ENCODE measurements at regions not wholly inside any gene's neighbourhood (a gene's known extent, or its start where the extent isn't known, plus 50 kb on each side); places are given as distances from the start of the nearest gene placed in this dataset.

GRCh38 chr11:92387859-92388258 is 163.2 kb downstream of the FAT3 start (continued):
- TF ChIP-seq NFE2L2 (conservative IDR thresholded peaks at IDR 0.05; ENCODE audit: low read length) = no peak
- TF ChIP-seq MAZ (IDR thresholded peaks at IDR 0.05; ENCODE audit: borderline replicate concordance, low read depth, low read length) = no peak
- TF ChIP-seq CEBPB (IDR thresholded peaks at IDR 0.05) = no peak

- DNase-seq (ENCODE audit: low read depth in 1 of 2, low spot score in 1 of 2) = peak in 1 of 2 experiments; percentile 5
- no peak for FAIRE-seq
- no peak overlapping the region for H3K4me2 ChIP-seq
- H3K27ac ChIP-seq = no peak overlapping the region
- POLR2A ChIA-PET = no interaction called here
- H3K4me3 ChIP-seq = no peak overlapping the region
- CTCF ChIA-PET = no interaction called here
- TF ChIP-seq USF2 (IDR thresholded peaks at IDR 0.05) (no peak), ZSCAN20 (CRISPR knock-in tag; IDR thresholded peaks at IDR 0.05) (no peak), KDM1A (IDR thresholded peaks at IDR 0.05; ENCODE audit: low read depth) (no peak), MYC (IDR thresholded peaks at IDR 0.05; ENCODE audit: borderline replicate concordance, low read length) (no peak), HDAC2 (IDR thresholded peaks at IDR 0.05) (no peak), ZNF302 (CRISPR knock-in tag; IDR thresholded peaks at IDR 0.05) (no peak), E2F6 (IDR thresholded peaks at IDR 0.05; ENCODE audit: borderline replicate concordance, low read depth) (no peak), HOXA7 (CRISPR knock-in tag; IDR thresholded peaks at IDR 0.05) (no peak), NFE2L2 (conservative IDR thresholded peaks at IDR 0.05; ENCODE audit: low read length) (no peak), ZC3H11A (IDR thresholded peaks at IDR 0.05) (no peak), HES2 (IDR thresholded peaks at IDR 0.05) (no peak), NR3C1 (IDR thresholded peaks at IDR 0.05) (no peak), RCOR1 (IDR thresholded peaks at IDR 0.05; ENCODE audit: low read depth, low read length) (no peak)
- no peaks in the 10 kb centered on the region for H3K9me3 ChIP-seq
- WGBS (ENCODE audit: missing lambda C conversion rate) = 88% methylated on average over 1 of the region's 1 CpG
- peaks cover 19% of the 10 kb centered on the region for H3K4me1 ChIP-seq
- no peak for ATAC-seq
Measured at GRCh38 chr11:92388380-92388779, 163.8 kb downstream of the FAT3 start.

- ChIA-PET POLR2A (no interaction called here), CTCF (interaction anchor here (0.7 kb wide), 1 partner anchor 1157 kb away, joined by 3 read pairs; no protein-coding TSS in a partner anchor)
- ATAC-seq = no peak
- Histone ChIP-seq H3K4me2 (no peak overlapping the region), H3K4me1 (no peaks in the 10 kb centered on the region), H3K9me3 (no peaks in the 10 kb centered on the region), H3K27ac (no peak overlapping the region), H3K4me3 (no peak overlapping the region)
- no peak for DNase-seq (ENCODE audit: low read depth in 1 of 2, low spot score in 1 of 2)
- FAIRE-seq = no peak
- TF ChIP-seq MAX (IDR thresholded peaks at IDR 0.05) (no peak), CHD2 (IDR thresholded peaks at IDR 0.05; ENCODE audit: low read length, partially characterized antibody) (no peak), RAD21 (conservative IDR thresholded peaks at IDR 0.05 in 1 of 2, IDR thresholded peaks at IDR 0.05 in 1 of 2) (no peak), RCOR1 (IDR thresholded peaks at IDR 0.05; ENCODE audit: low read depth, low read length) (no peak), HMGXB4 (CRISPR knock-in tag; IDR thresholded peaks at IDR 0.05; ENCODE audit: borderline replicate concordance) (no peak), GATA3 (IDR thresholded peaks at IDR 0.05; ENCODE audit: borderline replicate concordance) (no peak), RFX5 (IDR thresholded peaks at IDR 0.05) (no peak), HOXA7 (CRISPR knock-in tag; IDR thresholded peaks at IDR 0.05) (no peak), CBX8 (IDR thresholded peaks at IDR 0.05) (no peak), NR3C1 (IDR thresholded peaks at IDR 0.05) (no peak), ZNF302 (CRISPR knock-in tag; IDR thresholded peaks at IDR 0.05) (no peak), REST (IDR thresholded peaks at IDR 0.05) (no peak), MYC (IDR thresholded peaks at IDR 0.05; ENCODE audit: borderline replicate concordance, low read length) (no peak), FOXS1 (CRISPR knock-in tag; IDR thresholded peaks at IDR 0.05) (no peak), HOXB13 (CRISPR knock-in tag; IDR thresholded peaks at IDR 0.05; ENCODE audit: low read depth) (no peak), ELK1 (IDR thresholded peaks at IDR 0.05; ENCODE audit: low read depth, low read length) (no peak), PHF8 (IDR thresholded peaks at IDR 0.05; ENCODE audit: borderline replicate concordance, low read depth) (no peak)
Measured at GRCh38 chr11:92390783-92391182, 166.2 kb downstream of the FAT3 start.
